IPS DF 6.9 (cell line): ENCODE measurements at regions not wholly inside any gene's neighbourhood (a gene's known extent, or its start where the extent isn't known, plus 50 kb on each side); places are given as distances from the start of the nearest gene placed in this dataset.
A peak's percentile ranks its signal among the peaks of the same experiment; 100 is the strongest.

ENCODE experiments used
- DNase-seq: peaks from one replicate; pipeline ENCODE4 v3.0.0-alpha.2; 2013; ENCODE audit warnings: low read depth, low spot score
- H3K27ac ChIP-seq: one replicate; pipeline ENCODE4 v1.5.1; 2013; ENCODE audit warnings: low read length, control low read depth
- H3K27me3 ChIP-seq: 2 replicates; pipeline ENCODE4 v1.6.1; 2013; ENCODE audit warnings: mild to moderate bottlenecking, low read length; ENCODE audit not compliant: control insufficient read depth, insufficient read depth
- H3K36me3 ChIP-seq: 2 replicates; pipeline ENCODE4 v1.6.1; 2013; ENCODE audit warnings: low read length; ENCODE audit not compliant: control insufficient read depth, insufficient read depth
- H3K4me1 ChIP-seq: 2 replicates; pipeline ENCODE4 v1.6.1; 2013; ENCODE audit warnings: low read length; ENCODE audit not compliant: control insufficient read depth, insufficient read depth
- H3K4me3 ChIP-seq: 2 replicates; pipeline ENCODE4 v1.5.1; 2013; ENCODE audit warnings: mild to moderate bottlenecking, low read length
- H3K9me3 ChIP-seq: 2 replicates; pipeline ENCODE4 v1.6.1; 2013; ENCODE audit warnings: low read length, inconsistent platforms; ENCODE audit not compliant: control insufficient read depth, insufficient read depth
- WGBS: extraction: QIAGEN DNeasy Blood & Tissue Kit; methylation state at CpG from one replicate; pipeline ENCODE4 v1.1.7; 2013; ENCODE audit warnings: mixed read lengths, missing lambda C conversion rate; ENCODE audit not compliant: insufficient read length, insufficient coverage; 5-methylcytosine and 5-hydroxymethylcytosine counted together

- no CpG with 5 or more reads among the region's 17 CpGs for WGBS
- H3K27me3 ChIP-seq: no peaks in the 10 kb centered on the region
- DNase-seq: no peak
Observed at GRCh38 chr2:134109246-134109645, 144.6 kb upstream of the MGAT5 start.

DNA sequence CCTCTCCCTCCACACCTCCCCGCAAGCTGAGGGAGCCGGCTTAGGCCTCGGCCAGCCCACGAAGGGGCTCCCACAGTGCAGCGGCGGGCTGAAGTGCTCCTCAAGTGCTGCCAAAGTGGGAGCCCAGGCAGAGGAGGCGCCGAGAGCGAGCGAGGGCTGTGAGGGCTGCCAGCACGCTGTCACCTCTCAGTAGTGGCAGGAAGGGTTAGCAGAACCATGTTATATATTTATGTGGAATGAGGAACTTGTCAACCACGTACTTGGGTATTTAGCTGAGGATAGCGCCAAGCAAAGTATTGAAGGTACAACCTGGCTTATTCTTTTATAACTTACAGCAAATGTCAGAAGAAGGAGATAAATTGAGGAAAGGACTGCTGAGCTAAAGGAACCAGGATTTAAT, 144.1 kb upstream of the MGAT5 start:
- DNase-seq: no peak
- no CpG with 5 or more reads among the region's 13 CpGs for WGBS
- no peaks in the 10 kb centered on the region for H3K4me1 ChIP-seq

More at GRCh38 chr2:134109246-134109645, 144.6 kb upstream of the MGAT5 start:
- Histone ChIP-seq H3K36me3 (no peaks in the 10 kb centered on the region), H3K4me3 (no peak overlapping the region), H3K9me3 (no peaks in the 10 kb centered on the region), H3K27ac (no peak overlapping the region), H3K4me1 (no peaks in the 10 kb centered on the region)

DNA sequence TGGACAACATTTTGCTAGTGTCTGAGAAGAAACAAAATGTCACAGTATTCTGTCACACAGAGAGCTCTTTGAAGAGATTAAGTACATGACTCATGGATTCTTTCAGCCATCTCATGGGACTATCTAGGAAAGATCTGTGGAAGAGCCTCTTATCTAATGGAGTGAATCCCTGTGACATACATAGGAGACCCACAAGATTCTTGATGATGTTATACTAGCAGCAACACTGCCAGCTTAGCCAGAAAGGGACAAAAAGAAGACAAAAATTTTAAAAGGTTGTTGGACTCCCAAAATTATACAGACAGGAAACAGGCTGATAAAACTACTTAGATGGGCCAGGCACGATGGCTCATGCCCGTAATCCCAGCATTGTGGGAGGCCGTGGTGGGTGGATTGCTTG, 143.3 kb upstream of the MGAT5 start:
- no CpG with 5 or more reads among the region's 3 CpGs for WGBS
- DNase-seq: no peak
- H3K4me1 ChIP-seq: no peaks in the 10 kb centered on the region

More for the DNA sequence above, 144.1 kb upstream of the MGAT5 start:
- H3K9me3 ChIP-seq: no peaks in the 10 kb centered on the region
- no peaks in the 10 kb centered on the region for H3K36me3 ChIP-seq
- H3K27me3 ChIP-seq: no peaks in the 10 kb centered on the region
- no peak overlapping the region for H3K4me3 ChIP-seq
- no peak overlapping the region for H3K27ac ChIP-seq

GRCh38 chr2:134117676-134118075, 136.2 kb upstream of the MGAT5 start:
- H3K4me3 ChIP-seq: no peak overlapping the region
- H3K9me3 ChIP-seq: no peaks in the 10 kb centered on the region
- no CpG with 5 or more reads among the region's 2 CpGs for WGBS
- peaks cover 7% of the 10 kb centered on the region; the same call in 1 of the 2 replicates for H3K4me1 ChIP-seq
- DNase-seq: no peak
- H3K27me3 ChIP-seq: no peaks in the 10 kb centered on the region
- H3K27ac ChIP-seq: no peak overlapping the region
- H3K36me3 ChIP-seq: peaks cover 3% of the 10 kb centered on the region; the same call in 1 of the 2 replicates

More for the DNA sequence above, 143.3 kb upstream of the MGAT5 start:
- H3K27ac ChIP-seq: no peak overlapping the region
- no peaks in the 10 kb centered on the region for H3K36me3 ChIP-seq
- no peaks in the 10 kb centered on the region for H3K27me3 ChIP-seq
- no peak overlapping the region for H3K4me3 ChIP-seq
- no peaks in the 10 kb centered on the region for H3K9me3 ChIP-seq

- Histone ChIP-seq H3K4me3 (no peak overlapping the region), H3K27me3 (no peaks in the 10 kb centered on the region), H3K36me3 (peaks cover 3% of the 10 kb centered on the region; the same call in 1 of the 2 replicates), H3K27ac (no peak overlapping the region), H3K9me3 (no peaks in the 10 kb centered on the region), H3K4me1 (peaks cover 7% of the 10 kb centered on the region; the same call in 1 of the 2 replicates)
- no CpG with 5 or more reads among the region's 8 CpGs for WGBS
- DNase-seq: no peak
Observed at GRCh38 chr2:134118279-134119116, 135.4 kb upstream of the MGAT5 start.

DNA sequence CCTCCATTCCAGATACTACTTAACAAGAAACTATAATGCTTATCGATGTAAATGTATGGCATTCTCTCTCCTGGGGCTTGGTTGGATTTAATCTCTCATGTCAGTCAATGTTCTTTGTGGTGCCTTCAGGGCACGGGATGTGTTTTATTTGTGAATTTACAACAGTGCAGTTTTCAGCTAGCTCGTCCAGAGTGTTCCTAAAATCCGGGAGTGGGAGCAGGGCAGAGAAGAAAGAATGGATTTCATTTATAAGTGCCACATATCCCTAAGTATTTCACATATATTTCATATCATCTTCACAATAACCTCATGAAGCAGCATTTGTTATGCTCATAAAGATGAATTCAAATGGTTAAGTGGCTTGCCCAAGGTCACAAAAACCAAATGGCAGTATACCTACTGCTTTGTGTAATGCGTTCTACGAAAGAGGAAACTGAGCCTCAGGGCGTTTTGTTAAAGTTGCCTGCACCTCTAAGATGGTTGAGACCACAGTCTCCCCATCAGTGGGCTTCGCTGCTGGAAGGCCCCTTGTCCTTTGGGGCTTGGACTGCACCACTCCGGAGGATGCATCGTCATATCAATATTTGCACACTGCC, 134.7 kb upstream of the MGAT5 start:
- H3K27ac ChIP-seq: no peak overlapping the region

GRCh38 chr2:134119713-134120405, 134.0 kb upstream of the MGAT5 start:
- H3K4me3 ChIP-seq: peak overlapping the region; percentile 91
- peaks cover 3% of the 10 kb centered on the region; the same call in 1 of the 2 replicates for H3K36me3 ChIP-seq
- no peak overlapping the region for H3K27ac ChIP-seq
- WGBS: no CpG with 5 or more reads among the region's 81 CpGs
- no peaks in the 10 kb centered on the region for H3K27me3 ChIP-seq
- H3K4me1 ChIP-seq: peaks cover 7% of the 10 kb centered on the region; the same call in 1 of the 2 replicates
- H3K9me3 ChIP-seq: no peaks in the 10 kb centered on the region
- DNase-seq: no peak

More for the DNA sequence above, 134.7 kb upstream of the MGAT5 start:
- no CpG with 5 or more reads among the region's 10 CpGs for WGBS
- Histone ChIP-seq H3K4me1 (peaks cover 7% of the 10 kb centered on the region; the same call in 1 of the 2 replicates), H3K36me3 (peaks cover 3% of the 10 kb centered on the region; the same call in 1 of the 2 replicates), H3K27me3 (no peaks in the 10 kb centered on the region), H3K9me3 (no peaks in the 10 kb centered on the region), H3K4me3 (peak overlapping the region; percentile 91; the same call in 1 of the 2 replicates)
- DNase-seq: no peak

GRCh38 chr2:134120406-134120732, 133.5 kb upstream of the MGAT5 start:
- no CpG with 5 or more reads among the region's 37 CpGs for WGBS
- H3K27me3 ChIP-seq: no peaks in the 10 kb centered on the region
- peaks cover 3% of the 10 kb centered on the region; the same call in 1 of the 2 replicates for H3K36me3 ChIP-seq
- peaks cover 9% of the 10 kb centered on the region; the same call in 1 of the 2 replicates for H3K4me1 ChIP-seq
- no peak for DNase-seq
- no peaks in the 10 kb centered on the region for H3K9me3 ChIP-seq
- peak overlapping the region; percentile 91 for H3K4me3 ChIP-seq
- H3K27ac ChIP-seq: no peak overlapping the region

DNA sequence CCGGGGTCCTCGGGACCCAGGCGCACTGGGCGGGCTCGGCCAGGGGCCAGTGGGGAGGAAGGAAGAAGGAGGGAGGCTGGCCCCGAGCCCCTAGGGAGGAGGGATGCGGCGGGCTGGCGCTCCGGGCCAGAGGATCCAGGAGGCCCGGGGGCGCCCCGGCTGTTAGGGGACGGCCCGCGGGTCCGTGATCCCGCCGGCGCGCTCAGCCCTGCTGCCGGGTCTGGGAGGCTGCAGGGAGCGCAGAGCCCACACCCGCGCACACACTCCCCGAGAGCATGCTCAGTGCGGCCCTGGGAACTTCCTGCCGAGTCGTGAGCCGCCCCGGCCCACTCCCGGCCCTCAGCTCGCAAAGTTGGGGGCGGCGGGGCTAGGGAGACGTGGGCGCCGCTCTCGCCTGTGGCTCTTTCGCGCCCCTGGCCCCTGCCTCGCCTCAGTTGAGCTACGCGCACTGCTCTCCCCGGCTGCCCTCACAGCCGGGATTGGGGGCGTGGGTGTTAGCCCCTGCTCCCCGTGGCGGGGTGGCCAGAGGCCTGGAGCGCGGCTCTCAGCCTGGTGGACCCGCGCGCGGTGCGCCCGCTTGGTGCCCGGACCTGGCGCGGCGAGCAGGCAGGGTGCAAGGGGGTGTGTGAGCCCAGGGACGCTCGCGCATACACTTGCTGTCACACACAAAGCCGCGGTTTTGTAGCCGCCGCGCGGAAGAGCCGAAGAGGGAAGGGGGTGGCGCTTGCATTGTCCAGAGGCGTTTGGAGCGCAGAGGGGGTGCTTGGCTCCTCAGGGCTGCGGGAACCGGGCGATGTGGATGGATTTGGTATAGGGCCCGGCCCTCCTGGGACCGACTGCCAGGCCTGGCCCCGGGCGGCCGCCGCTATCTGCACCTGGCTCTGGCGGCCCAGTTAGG, 132.9 kb upstream of the MGAT5 start:
- Histone ChIP-seq H3K27me3 (no peaks in the 10 kb centered on the region), H3K27ac (no peak overlapping the region), H3K36me3 (peaks cover 3% of the 10 kb centered on the region; the same call in 1 of the 2 replicates), H3K4me3 (peak overlapping the region; percentile 91), H3K4me1 (peaks cover 12% of the 10 kb centered on the region; the same call in 1 of the 2 replicates), H3K9me3 (no peaks in the 10 kb centered on the region)
- DNase-seq: no peak
- no CpG with 5 or more reads among the region's 84 CpGs for WGBS
